ENCODE measurements at regions not wholly inside any gene's neighbourhood (a gene's known extent, or its start where the extent isn't known, plus 50 kb on each side); places are given as distances from the start of the nearest gene placed in this dataset.

- H3K36me3 ChIP-seq (ENCODE audit: control insufficient read depth, insufficient read depth, low read length) = no peaks in the 10 kb centered on the region
- DNase-seq (no peak), ATAC-seq (no peak)
- Mint-ChIP-seq H3K4me1 (peaks cover 12% of the 10 kb centered on the region in 2 donors), H3K27ac (no peak overlapping the region), H3K27me3 (ENCODE audit: low read depth in 2 of 2) (no peaks in the 10 kb centered on the region), H3K4me3 (no peak overlapping the region), H3K9me3 (peaks cover 4% of the 10 kb centered on the region in 2 donors), H3K36me3 (no peaks in the 10 kb centered on the region)
- H3K4me1 ChIP-seq (ENCODE audit: control insufficient read depth, insufficient read depth, low read length) = no peaks in the 10 kb centered on the region
- H3K9me3 ChIP-seq (ENCODE audit: control insufficient read depth, insufficient read depth, low read length) = no peaks in the 10 kb centered on the region
- TF ChIP-seq CTCF (IDR thresholded peaks at IDR 0.05) = no peak
- H3K4me3 ChIP-seq (ENCODE audit: low read length) = no peak overlapping the region
- H3K27ac ChIP-seq (ENCODE audit: low read length) = no peak overlapping the region
- intact Hi-C loops (cut with micrococcal nuclease) = no loop called here
- WGBS (ENCODE audit: insufficient coverage) = no CpG with 5 or more reads among the region's 1 CpG
- H3K27me3 ChIP-seq (ENCODE audit: control insufficient read depth, insufficient read depth, low read length) = no peaks in the 10 kb centered on the region
Observed at GRCh38 chr9:28810388-28811075, 1237.3 kb upstream of the C9orf72 start.

- Mint-ChIP-seq H3K4me3 (no peak overlapping the region), H3K4me1 (peaks cover 4 to 24% of the 10 kb centered on the region in 2 donors), H3K27ac (peak overlapping the region in 1 of 2 donors; percentile 14), H3K36me3 (no peaks in the 10 kb centered on the region), H3K9me3 (peaks cover 0 to 8% of the 10 kb centered on the region in 2 donors), H3K27me3 (ENCODE audit: low read depth in 2 of 2) (no peaks in the 10 kb centered on the region)
- H3K36me3 ChIP-seq (ENCODE audit: control insufficient read depth, insufficient read depth, low read length) = no peaks in the 10 kb centered on the region
- no peaks in the 10 kb centered on the region for H3K4me1 ChIP-seq (ENCODE audit: control insufficient read depth, insufficient read depth, low read length)
- ATAC-seq (peak in 1 of 3 donors; percentile 50), DNase-seq (no peak)
- WGBS (ENCODE audit: insufficient coverage) = 100% methylated on average over 1 of the region's 2 CpGs
- H3K4me3 ChIP-seq (ENCODE audit: low read length) = no peak overlapping the region
- H3K27me3 ChIP-seq (ENCODE audit: control insufficient read depth, insufficient read depth, low read length) = no peaks in the 10 kb centered on the region
- TF ChIP-seq CTCF (IDR thresholded peaks at IDR 0.05) = no peak
- H3K9me3 ChIP-seq (ENCODE audit: control insufficient read depth, insufficient read depth, low read length) = no peaks in the 10 kb centered on the region
- H3K27ac ChIP-seq (ENCODE audit: low read length) = no peak overlapping the region
- intact Hi-C loops (cut with micrococcal nuclease) = no loop called here
Observed at GRCh38 chr9:28820741-28821140, 1247.5 kb upstream of the C9orf72 start.

GRCh38 chr9:28821240-28821639 lies 1248.0 kb upstream of the C9orf72 start:
- Mint-ChIP-seq H3K9me3 (peaks cover 0 to 8% of the 10 kb centered on the region in 2 donors), H3K27me3 (ENCODE audit: low read depth in 2 of 2) (no peaks in the 10 kb centered on the region), H3K4me3 (no peak overlapping the region), H3K27ac (no peak overlapping the region), H3K4me1 (peaks cover 4 to 24% of the 10 kb centered on the region in 2 donors), H3K36me3 (no peaks in the 10 kb centered on the region)
- intact Hi-C loops (cut with micrococcal nuclease) = no loop called here
- no peaks in the 10 kb centered on the region for H3K9me3 ChIP-seq (ENCODE audit: control insufficient read depth, insufficient read depth, low read length)
- no peak overlapping the region for H3K4me3 ChIP-seq (ENCODE audit: low read length)
- no peak for ATAC-seq
- DNase-seq = no peak
- WGBS (ENCODE audit: insufficient coverage) = 76% methylated on average over 2 of the region's 2 CpGs
- TF ChIP-seq CTCF (IDR thresholded peaks at IDR 0.05) = no peak
- no peaks in the 10 kb centered on the region for H3K27me3 ChIP-seq (ENCODE audit: control insufficient read depth, insufficient read depth, low read length)
- no peak overlapping the region for H3K27ac ChIP-seq (ENCODE audit: low read length)
- H3K4me1 ChIP-seq (ENCODE audit: control insufficient read depth, insufficient read depth, low read length) = no peaks in the 10 kb centered on the region
- no peaks in the 10 kb centered on the region for H3K36me3 ChIP-seq (ENCODE audit: control insufficient read depth, insufficient read depth, low read length)

GRCh38 chr9:28824432-28824963 lies 1251.2 kb upstream of the C9orf72 start:
- 100% methylated on average over 1 of the region's 1 CpG for WGBS (ENCODE audit: insufficient coverage)
- no peaks in the 10 kb centered on the region for H3K27me3 Mint-ChIP-seq (ENCODE audit: low read depth in 2 of 2)
- H3K4me3 ChIP-seq (ENCODE audit: low read length) = no peak overlapping the region
- ATAC-seq (no peak), DNase-seq (no peak)
- H3K27ac Mint-ChIP-seq = peak overlapping the region in 1 of 2 donors; percentile 19
- H3K27ac ChIP-seq (ENCODE audit: low read length) = no peak overlapping the region
- H3K4me1 ChIP-seq (ENCODE audit: control insufficient read depth, insufficient read depth, low read length) = no peaks in the 10 kb centered on the region
- H3K9me3 Mint-ChIP-seq = peaks cover 0 to 3% of the 10 kb centered on the region in 2 donors
- intact Hi-C loops (cut with micrococcal nuclease) = no loop called here
- H3K27me3 ChIP-seq (ENCODE audit: control insufficient read depth, insufficient read depth, low read length) = no peaks in the 10 kb centered on the region
- H3K4me1 Mint-ChIP-seq = peaks cover 0 to 23% of the 10 kb centered on the region in 2 donors
- no peak overlapping the region for H3K4me3 Mint-ChIP-seq
- no peaks in the 10 kb centered on the region for H3K36me3 Mint-ChIP-seq
- no peak for TF ChIP-seq CTCF (IDR thresholded peaks at IDR 0.05)
- H3K36me3 ChIP-seq (ENCODE audit: control insufficient read depth, insufficient read depth, low read length) = no peaks in the 10 kb centered on the region
- H3K9me3 ChIP-seq (ENCODE audit: control insufficient read depth, insufficient read depth, low read length) = no peaks in the 10 kb centered on the region
